Common myeloid progenitor, CD34-positive (primary cell): ENCODE measurements at regions not wholly inside any gene's neighbourhood (a gene's known extent, or its start where the extent isn't known, plus 50 kb on each side); places are given as distances from the start of the nearest gene placed in this dataset.
A peak's percentile ranks its signal among the peaks of the same experiment; 100 is the strongest.

Experiments
- CTCF ChIA-PET: fragments of 350-600 bp; sonication (Branson Sonifier 250); formaldehyde crosslinking; loops from one replicate; lab custom pipeline; 2021; ENCODE audit warnings: antibody characterized with exemption; lab: Charles Lee
- POLR2A ChIA-PET: fragments of 350-600 bp; sonication (Branson Sonifier 250); formaldehyde crosslinking; loops from one replicate; lab custom pipeline; 2021; ENCODE audit warnings: antibody characterized with exemption; lab: Charles Lee
- DNase-seq, 3 donors: peaks; one replicate each; pipeline versions ENCODE4 v3.0.0 to v3.0.0-alpha.2; 2013
- H3K27ac ChIP-seq, 2 experiments: 1 replicate in 1 of 2; 2 replicates in 1 of 2; pipeline ENCODE4 v1.7.0; 2013; ENCODE audit warnings: inconsistent platforms in 2 of 2, low read length in 2 of 2, mild to moderate bottlenecking in 2 of 2, low read depth in 1 of 2, moderate library complexity in 1 of 2; ENCODE audit not compliant: severe bottlenecking in 2 of 2, insufficient read depth in 1 of 2, poor library complexity in 1 of 2
- H3K27me3 ChIP-seq, 5 experiments: replicated peaks in 2 of 5; 1 replicate in 3 of 5; 2 replicates in 2 of 5; pipeline versions ENCODE4 v1.6.1 to v1.7.0; 2013; ENCODE audit warnings: low read length in 4 of 5, mild to moderate bottlenecking in 2 of 5, moderate library complexity in 2 of 5, inconsistent platforms in 1 of 5; ENCODE audit not compliant: insufficient read depth in 5 of 5, control insufficient read depth in 4 of 5
- H3K36me3 ChIP-seq, 4 experiments: 1 replicate in 2 of 4; 2 replicates in 2 of 4; pipeline versions ENCODE4 v1.6.1 to v1.7.0; 2013; ENCODE audit warnings: low read length in 3 of 4, control low read depth in 1 of 4, mild to moderate bottlenecking in 1 of 4; ENCODE audit not compliant: control insufficient read depth in 4 of 4, insufficient read depth in 4 of 4
- H3K4me1 ChIP-seq, 4 experiments: 1 replicate in 3 of 4; 2 replicates in 1 of 4; pipeline versions ENCODE4 v1.6.1 to v1.7.1; 2013; ENCODE audit warnings: low read length in 3 of 4, mild to moderate bottlenecking in 3 of 4, control low read depth in 1 of 4, inconsistent platforms in 1 of 4, moderate library complexity in 1 of 4; ENCODE audit not compliant: control insufficient read depth in 4 of 4, insufficient read depth in 4 of 4; ENCODE audit errors: control extremely low read depth in 1 of 4
- H3K4me3 ChIP-seq, 7 experiments: 1 replicate in 4 of 7; 2 replicates in 3 of 7; pipeline versions ENCODE4 v1.5.1 to v1.7.0; 2013; ENCODE audit warnings: mild to moderate bottlenecking in 7 of 7, low read length in 6 of 7, moderate library complexity in 6 of 7, inconsistent platforms in 2 of 7, low read depth in 2 of 7, control low read depth in 1 of 7; ENCODE audit not compliant: insufficient read depth in 4 of 7, control insufficient read depth in 1 of 7; ENCODE audit errors: extremely low read depth in 1 of 7
- H3K9me3 ChIP-seq, 5 experiments: 1 replicate in 4 of 5; 2 replicates in 1 of 5; pipeline versions ENCODE4 v1.6.1 to v1.7.1; 2013; ENCODE audit warnings: low read length in 4 of 5, mild to moderate bottlenecking in 2 of 5, inconsistent platforms in 1 of 5, low read depth in 1 of 5, moderate library complexity in 1 of 5; ENCODE audit not compliant: control insufficient read depth in 4 of 5, insufficient read depth in 2 of 5; ENCODE audit errors: control extremely low read depth in 1 of 5
- WGBS: methylation state at CpG from one replicate; pipeline ENCODE4 v1.1.5; 2013; ENCODE audit not compliant: insufficient coverage; 5-methylcytosine and 5-hydroxymethylcytosine counted together

GRCh38 chr1:184223216-184223615 lies 163.6 kb upstream of the C1orf21 start:
- no peak overlapping the region for H3K27ac ChIP-seq
- WGBS = 88% methylated on average over 11 of the region's 11 CpGs
- H3K36me3 ChIP-seq = no peaks in the 10 kb centered on the region
- no peaks in the 10 kb centered on the region for H3K4me1 ChIP-seq
- ChIA-PET CTCF (interaction anchor here (0.9 to 3.1 kb wide), 8 partner anchors 11 to 441 kb away, joined by 3 to 21 read pairs (median 8); no protein-coding TSS in a partner anchor), POLR2A (no interaction called here)
- no peaks in the 10 kb centered on the region for H3K27me3 ChIP-seq
- no peaks in the 10 kb centered on the region for H3K9me3 ChIP-seq
- peak in 2 of 3 donors; percentile 2 to 19 for DNase-seq
- peak overlapping the region in 1 of 7 experiments; percentile 65 for H3K4me3 ChIP-seq

GRCh38 chr1:184225283-184226099 lies 161.3 kb upstream of the C1orf21 start:
- WGBS = 96% methylated on average over 23 of the region's 23 CpGs
- Histone ChIP-seq H3K36me3 (no peaks in the 10 kb centered on the region), H3K27ac (no peak overlapping the region), H3K9me3 (no peaks in the 10 kb centered on the region), H3K4me3 (no peak overlapping the region), H3K27me3 (no peaks in the 10 kb centered on the region), H3K4me1 (no peaks in the 10 kb centered on the region)
- no peak for DNase-seq
- ChIA-PET POLR2A (interaction anchor here (0.7 kb wide), 1 partner anchor 291 kb away, joined by 3 read pairs; no protein-coding TSS in a partner anchor), CTCF (interaction anchor here (0.5 to 2.4 kb wide), 6 partner anchors 10 to 188 kb away, joined by 3 to 15 read pairs (median 4); partner anchors contain the start of gene COLGALT2)

GRCh38 chr1:184226100-184226487 lies 160.7 kb upstream of the C1orf21 start:
- H3K9me3 ChIP-seq = no peaks in the 10 kb centered on the region
- H3K27ac ChIP-seq = no peak overlapping the region
- H3K4me3 ChIP-seq = no peak overlapping the region
- no peaks in the 10 kb centered on the region for H3K4me1 ChIP-seq
- H3K27me3 ChIP-seq = no peaks in the 10 kb centered on the region
- no peak for DNase-seq
- 96% methylated on average over 9 of the region's 15 CpGs for WGBS
- no peaks in the 10 kb centered on the region for H3K36me3 ChIP-seq
- ChIA-PET CTCF (interaction anchor here (2.4 kb wide), 1 partner anchor 151 kb away, joined by 15 read pairs; no protein-coding TSS in a partner anchor), POLR2A (no interaction called here)

DNA sequence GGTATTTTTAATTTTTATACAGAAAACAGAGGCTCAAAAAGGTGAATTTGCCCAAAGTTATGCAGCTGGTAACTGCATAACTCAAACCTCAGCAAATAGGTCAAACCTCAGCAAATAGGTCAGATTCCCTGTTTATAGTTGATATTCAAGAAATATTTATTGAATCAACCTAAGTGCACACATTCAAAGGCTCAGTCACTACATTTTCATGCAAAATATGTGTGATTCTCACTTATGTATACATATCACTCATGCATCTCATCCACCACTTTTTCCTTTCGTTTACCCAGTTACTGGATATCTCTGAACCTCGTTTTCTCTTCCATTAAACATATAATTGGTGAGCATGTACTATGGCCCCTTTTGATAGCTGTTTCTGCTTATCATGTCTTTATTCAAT lies 158.3 kb upstream of the C1orf21 start:
- Histone ChIP-seq H3K4me1 (no peaks in the 10 kb centered on the region), H3K36me3 (no peaks in the 10 kb centered on the region), H3K27me3 (no peaks in the 10 kb centered on the region), H3K9me3 (no peaks in the 10 kb centered on the region), H3K4me3 (no peak overlapping the region), H3K27ac (no peak overlapping the region)
- WGBS = no CpG with 5 or more reads among the region's 2 CpGs
- ChIA-PET CTCF (no interaction called here), POLR2A (no interaction called here)
- no peak for DNase-seq

DNA sequence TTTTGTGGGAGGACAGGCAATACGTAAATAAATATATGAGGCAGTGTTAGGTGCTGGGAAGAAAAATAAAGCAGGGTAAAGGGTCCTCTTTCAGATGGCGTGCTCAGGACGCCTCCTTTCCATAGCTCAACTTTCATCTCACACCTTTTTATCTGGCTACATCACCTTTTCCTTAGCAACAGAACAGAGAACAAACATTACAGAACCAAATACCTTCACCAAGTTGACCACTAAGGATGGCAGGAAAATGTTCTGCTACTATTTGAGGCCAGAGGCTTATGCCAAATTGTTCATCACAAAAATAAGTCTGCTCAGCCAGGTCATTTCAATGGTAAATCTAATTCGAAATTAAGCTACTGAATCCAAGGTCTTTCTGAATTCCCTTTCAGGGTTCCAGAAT lies 149.2 kb upstream of the C1orf21 start:
- Histone ChIP-seq H3K27ac (no peak overlapping the region), H3K9me3 (peaks cover 0 to 4% (median 0%) of the 10 kb centered on the region in 5 experiments), H3K4me3 (no peak overlapping the region), H3K36me3 (no peaks in the 10 kb centered on the region), H3K27me3 (no peaks in the 10 kb centered on the region), H3K4me1 (peaks cover 0 to 3% (median 0%) of the 10 kb centered on the region in 4 experiments)
- ChIA-PET POLR2A (interaction anchor here (1.1 kb wide), 1 partner anchor 10 kb away, joined by 4 read pairs; no protein-coding TSS in a partner anchor), CTCF (interaction anchor here (0.8 to 2.5 kb wide), 5 partner anchors 10 to 426 kb away, joined by 3 to 10 read pairs (median 6); no protein-coding TSS in a partner anchor)
- DNase-seq = no peak
- 94% methylated on average over 3 of the region's 4 CpGs for WGBS

DNA sequence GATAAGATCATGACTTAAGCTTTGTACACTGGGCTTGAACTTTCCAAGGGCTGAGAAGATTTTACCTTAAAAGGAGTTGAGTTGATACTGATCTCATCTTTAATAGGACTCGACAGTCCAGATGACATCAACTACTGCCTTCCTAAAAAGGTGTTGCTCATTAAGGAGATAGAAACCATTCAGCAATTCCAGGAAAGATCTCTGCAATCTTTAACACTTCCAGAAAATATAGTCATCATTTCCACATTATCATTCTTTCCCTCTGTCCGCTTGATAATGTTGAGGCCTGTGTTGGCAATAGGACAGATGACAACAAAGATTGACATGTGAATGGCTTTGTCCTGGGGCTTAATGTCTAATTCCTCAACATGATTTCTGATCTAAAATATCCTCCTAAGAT lies 145.4 kb upstream of the C1orf21 start:
- no peak for DNase-seq
- Histone ChIP-seq H3K9me3 (no peaks in the 10 kb centered on the region), H3K4me3 (no peak overlapping the region), H3K27me3 (no peaks in the 10 kb centered on the region), H3K4me1 (peaks cover 0 to 8% (median 0%) of the 10 kb centered on the region in 4 experiments), H3K36me3 (no peaks in the 10 kb centered on the region), H3K27ac (no peak overlapping the region)
- ChIA-PET CTCF (interaction anchor here (1.4 to 2.2 kb wide), 2 partner anchors 294 to 321 kb away, joined by 3 to 11 read pairs; no protein-coding TSS in a partner anchor), POLR2A (no interaction called here)
- WGBS = 100% methylated on average over 1 of the region's 2 CpGs

GRCh38 chr1:184242507-184242943 lies 144.3 kb upstream of the C1orf21 start:
- 28% methylated on average over 2 of the region's 2 CpGs for WGBS
- peak; percentile 22 to 35 (median 25) for DNase-seq
- POLR2A ChIA-PET = interaction anchor here (0.7 kb wide), 1 partner anchor 230 kb away, joined by 3 read pairs; no protein-coding TSS in a partner anchor
- H3K4me3 ChIP-seq = no peak overlapping the region
- H3K36me3 ChIP-seq = no peaks in the 10 kb centered on the region
- H3K9me3 ChIP-seq = no peaks in the 10 kb centered on the region
- no peaks in the 10 kb centered on the region for H3K27me3 ChIP-seq
- CTCF ChIA-PET = interaction anchor here (0.8 to 2.2 kb wide), 10 partner anchors 9 to 444 kb away, joined by 3 to 11 read pairs (median 3); no protein-coding TSS in a partner anchor
- H3K4me1 ChIP-seq = peaks cover 0 to 8% (median 0%) of the 10 kb centered on the region in 4 experiments
- H3K27ac ChIP-seq = no peak overlapping the region
